Esophagus muscularis mucosa (tissue), 4 donors: ENCODE measurements at regions not wholly inside any gene's neighbourhood (a gene's known extent, or its start where the extent isn't known, plus 50 kb on each side); places are given as distances from the start of the nearest gene placed in this dataset.

Experiments
- DNase-seq: peaks from one replicate; pipeline ENCODE4 v3.0.0-alpha.2; 2017; ENCODE audit errors: extremely low spot score
- H3K27ac ChIP-seq, 4 donors: fragments of 200-600 bp; sonication (generic); replicated peaks in 1 of 4; 1 replicate in 3 of 4; 2 replicates in 1 of 4; pipeline ENCODE4 v1.5.1; 2016 to 2019; ENCODE audit warnings: mild to moderate bottlenecking in 1 of 4
- H3K27me3 ChIP-seq, 4 donors: fragments of 200-600 bp; sonication (generic); one replicate each; pipeline versions ENCODE4 v1.5.1 to v1.6.0; 2016 to 2019
- H3K36me3 ChIP-seq, 4 donors: fragments of 200-600 bp; sonication (generic); one replicate each; pipeline ENCODE4 v1.5.1; 2016 to 2019
- H3K4me1 ChIP-seq, 4 donors: fragments of 200-600 bp; sonication (generic); one replicate each; pipeline ENCODE4 v1.5.1; 2016 to 2019
- H3K4me3 ChIP-seq, 4 donors: fragments of 200-600 bp; sonication (generic); 1 replicate in 2 of 4; 2 replicates in 2 of 4; pipeline ENCODE4 v1.5.1; 2016 to 2019; ENCODE audit warnings: mild to moderate bottlenecking in 4 of 4, moderate library complexity in 1 of 4
- H3K9me3 ChIP-seq, 4 donors: fragments of 200-600 bp; sonication (generic); 1 replicate in 3 of 4; 2 replicates in 1 of 4; pipeline ENCODE4 v1.5.1; 2016 to 2019
- CTCF ChIP-seq, 3 experiments: fragments of 200-600 bp in 2 of 3; fragments of 450-650 bp in 1 of 3; sonication (generic) in 2 of 3; IDR thresholded peaks; one replicate each; pipeline ENCODE4 v1.5.1; 2017 to 2019; ENCODE audit warnings: antibody characterized with exemption in 3 of 3, mild to moderate bottlenecking in 2 of 3, moderate library complexity in 1 of 3
- EP300 ChIP-seq: sonication (generic); formaldehyde crosslinking; IDR thresholded peaks from one replicate; pipeline ENCODE4 v1.6.1; 2017; ENCODE audit warnings: antibody characterized with exemption
- POLR2A ChIP-seq: fragments of 450-650 bp; IDR thresholded peaks from one replicate; pipeline ENCODE4 v1.6.1; 2017; ENCODE audit warnings: antibody characterized with exemption, moderate library complexity, mild to moderate bottlenecking, low read depth
- POLR2AphosphoS5 ChIP-seq, 2 donors: sonication (generic); formaldehyde crosslinking; IDR thresholded peaks; one replicate each; pipeline ENCODE4 v1.6.1; 2017; ENCODE audit warnings: antibody characterized with exemption in 2 of 2
- WGBS: methylation state at CpG from one replicate; pipeline ENCODE4 v1.1.5; 2018; 5-methylcytosine and 5-hydroxymethylcytosine counted together
- intact Hi-C: fragments of 100-400 bp; cut with DNase I; formaldehyde crosslinking; loops from one replicate; pipeline ENCODE4 v1.15.1; 2023

GRCh38 chr5:130715541-130715940 lies 449.5 kb downstream of the HINT1 start:
- TF ChIP-seq POLR2AphosphoS5 (IDR thresholded peaks at IDR 0.05) (no peak), CTCF (IDR thresholded peaks at IDR 0.05) (no peak), POLR2A (no peak), EP300 (no peak)
- Histone ChIP-seq H3K4me1 (no peaks in the 10 kb centered on the region), H3K27me3 (no peaks in the 10 kb centered on the region), H3K9me3 (no peaks in the 10 kb centered on the region), H3K36me3 (no peaks in the 10 kb centered on the region), H3K4me3 (no peak overlapping the region), H3K27ac (no peak overlapping the region)
- no peak for DNase-seq
- intact Hi-C loops: no loop called here
- WGBS: 86% methylated on average over 3 of the region's 3 CpGs

GRCh38 chr5:130714200-130714599 lies 450.9 kb downstream of the HINT1 start:
- no peaks in the 10 kb centered on the region for H3K36me3 ChIP-seq
- H3K4me1 ChIP-seq: no peaks in the 10 kb centered on the region
- no peaks in the 10 kb centered on the region for H3K27me3 ChIP-seq
- no peak overlapping the region for H3K27ac ChIP-seq
- DNase-seq: no peak
- TF ChIP-seq POLR2A (no peak), POLR2AphosphoS5 (IDR thresholded peaks at IDR 0.05) (no peak), CTCF (IDR thresholded peaks at IDR 0.05) (no peak)
- H3K9me3 ChIP-seq: no peaks in the 10 kb centered on the region
- WGBS: 96% methylated on average over 1 of the region's 1 CpG
- no peak overlapping the region for H3K4me3 ChIP-seq
- intact Hi-C loops: no loop called here

GRCh38 chr5:130712324-130712723 lies 452.7 kb downstream of the HINT1 start:
- intact Hi-C loops: no loop called here
- Histone ChIP-seq H3K27ac (no peak overlapping the region), H3K36me3 (no peaks in the 10 kb centered on the region), H3K27me3 (no peaks in the 10 kb centered on the region), H3K4me3 (no peak overlapping the region), H3K4me1 (no peaks in the 10 kb centered on the region), H3K9me3 (no peaks in the 10 kb centered on the region)
- TF ChIP-seq POLR2A: no peak
- no peak for DNase-seq
- 100% methylated on average over 1 of the region's 1 CpG for WGBS

- H3K27me3 ChIP-seq: no peaks in the 10 kb centered on the region
- H3K36me3 ChIP-seq: no peaks in the 10 kb centered on the region
- no peaks in the 10 kb centered on the region for H3K9me3 ChIP-seq
- intact Hi-C loops: no loop called here
- no peak overlapping the region for H3K4me3 ChIP-seq
- no peak overlapping the region for H3K27ac ChIP-seq
- 51% methylated on average over 4 of the region's 4 CpGs for WGBS
- TF ChIP-seq CTCF (IDR thresholded peaks at IDR 0.05) (no peak), EP300 (no peak), POLR2A (no peak)
- no peak for DNase-seq
- H3K4me1 ChIP-seq: no peaks in the 10 kb centered on the region
Observed at GRCh38 chr5:130710596-130710995, 454.5 kb downstream of the HINT1 start.

GRCh38 chr5:130708754-130709153 lies 456.3 kb downstream of the HINT1 start:
- 49% methylated on average over 3 of the region's 3 CpGs for WGBS
- no peak for DNase-seq
- no peak for TF ChIP-seq EP300
- no peak for TF ChIP-seq CTCF (IDR thresholded peaks at IDR 0.05)
- TF ChIP-seq POLR2AphosphoS5 (IDR thresholded peaks at IDR 0.05): no peak
- no peak for TF ChIP-seq POLR2A
- intact Hi-C loops: no loop called here
- no peaks in the 10 kb centered on the region for H3K36me3 ChIP-seq
- no peak overlapping the region for H3K4me3 ChIP-seq
- H3K4me1 ChIP-seq: no peaks in the 10 kb centered on the region
- H3K27ac ChIP-seq: no peak overlapping the region
- no peaks in the 10 kb centered on the region for H3K27me3 ChIP-seq
- no peaks in the 10 kb centered on the region for H3K9me3 ChIP-seq
